ENCODE measurements at regions not wholly inside any gene's neighbourhood (a gene's known extent, or its start where the extent isn't known, plus 50 kb on each side); places are given as distances from the start of the nearest gene placed in this dataset.

GRCh38 chr2:111702119-111702803 is 181.7 kb downstream of the ANAPC1 start:
- in situ Hi-C loops (cut with HindIII; ENCODE audit: low sequenced_read_pairs): loop anchor here (25.0 kb wide), 1 partner anchor 865 kb away; no protein-coding TSS in a partner anchor

- in situ Hi-C loops (cut with HindIII; ENCODE audit: low sequenced_read_pairs): loop anchor here (25.0 kb wide), 1 partner anchor 865 kb away; no protein-coding TSS in a partner anchor
Observed at GRCh38 chr2:111702804-111703196, 181.2 kb downstream of the ANAPC1 start.

GRCh38 chr2:111703759-111704158 is 180.2 kb downstream of the ANAPC1 start:
- in situ Hi-C loops (cut with HindIII; ENCODE audit: low sequenced_read_pairs): loop anchor here (25.0 kb wide), 1 partner anchor 866 kb away; no protein-coding TSS in a partner anchor

- in situ Hi-C loops (cut with HindIII; ENCODE audit: low sequenced_read_pairs): loop anchor here (25.0 kb wide), 1 partner anchor 867 kb away; no protein-coding TSS in a partner anchor
Observed at GRCh38 chr2:111704246-111704645, 179.7 kb downstream of the ANAPC1 start.

GRCh38 chr2:111705239-111705638 is 178.8 kb downstream of the ANAPC1 start:
- in situ Hi-C loops (cut with HindIII; ENCODE audit: low sequenced_read_pairs): loop anchor here (25.0 kb wide), 1 partner anchor 868 kb away; no protein-coding TSS in a partner anchor

- in situ Hi-C loops (cut with HindIII; ENCODE audit: low sequenced_read_pairs): loop anchor here (25.0 kb wide), 1 partner anchor 869 kb away; no protein-coding TSS in a partner anchor
Observed at GRCh38 chr2:111705711-111706336, 178.2 kb downstream of the ANAPC1 start.

GRCh38 chr2:111706481-111707001 is 177.5 kb downstream of the ANAPC1 start:
- in situ Hi-C loops (cut with HindIII; ENCODE audit: low sequenced_read_pairs): loop anchor here (25.0 kb wide), 1 partner anchor 869 kb away; no protein-coding TSS in a partner anchor

- in situ Hi-C loops (cut with HindIII; ENCODE audit: low sequenced_read_pairs): loop anchor here (25.0 kb wide), 1 partner anchor 870 kb away; no protein-coding TSS in a partner anchor
Observed at GRCh38 chr2:111707700-111708099, 176.3 kb downstream of the ANAPC1 start.

GRCh38 chr2:111708476-111709180 is 175.4 kb downstream of the ANAPC1 start:
- in situ Hi-C loops (cut with HindIII; ENCODE audit: low sequenced_read_pairs): loop anchor here (25.0 kb wide), 1 partner anchor 871 kb away; no protein-coding TSS in a partner anchor

- in situ Hi-C loops (cut with HindIII; ENCODE audit: low sequenced_read_pairs): loop anchor here (25.0 kb wide), 1 partner anchor 872 kb away; no protein-coding TSS in a partner anchor
Observed at GRCh38 chr2:111709321-111709720, 174.7 kb downstream of the ANAPC1 start.

- in situ Hi-C loops (cut with HindIII; ENCODE audit: low sequenced_read_pairs): loop anchor here (25.0 kb wide), 1 partner anchor 873 kb away; no protein-coding TSS in a partner anchor
Observed at GRCh38 chr2:111710085-111710484, 173.9 kb downstream of the ANAPC1 start.

GRCh38 chr2:111710613-111711012 is 173.4 kb downstream of the ANAPC1 start:
- in situ Hi-C loops (cut with HindIII; ENCODE audit: low sequenced_read_pairs): loop anchor here (25.0 kb wide), 1 partner anchor 873 kb away; no protein-coding TSS in a partner anchor

GRCh38 chr2:111711270-111711669 is 172.7 kb downstream of the ANAPC1 start:
- in situ Hi-C loops (cut with HindIII; ENCODE audit: low sequenced_read_pairs): loop anchor here (25.0 kb wide), 1 partner anchor 874 kb away; no protein-coding TSS in a partner anchor

- in situ Hi-C loops (cut with HindIII; ENCODE audit: low sequenced_read_pairs): loop anchor here (25.0 kb wide), 1 partner anchor 875 kb away; no protein-coding TSS in a partner anchor
Observed at GRCh38 chr2:111712361-111712760, 171.6 kb downstream of the ANAPC1 start.

- in situ Hi-C loops (cut with HindIII; ENCODE audit: low sequenced_read_pairs): loop anchor here (25.0 kb wide), 1 partner anchor 876 kb away; no protein-coding TSS in a partner anchor
Observed at GRCh38 chr2:111712940-111713515, 171.0 kb downstream of the ANAPC1 start.

GRCh38 chr2:111715987-111716904 is 167.7 kb downstream of the ANAPC1 start:
- in situ Hi-C loops (cut with HindIII; ENCODE audit: low sequenced_read_pairs): loop anchor here (25.0 kb wide), 1 partner anchor 879 kb away; no protein-coding TSS in a partner anchor

- in situ Hi-C loops (cut with HindIII; ENCODE audit: low sequenced_read_pairs): loop anchor here (25.0 kb wide), 1 partner anchor 880 kb away; no protein-coding TSS in a partner anchor
Observed at GRCh38 chr2:111716905-111717775, 166.9 kb downstream of the ANAPC1 start.
